Ecto neural progenitor cell (in vitro differentiated cells): ENCODE measurements at regions not wholly inside any gene's neighbourhood (a gene's known extent, or its start where the extent isn't known, plus 50 kb on each side); places are given as distances from the start of the nearest gene placed in this dataset.
"Not testable (repeated sequence)": the region's sequence is repeated elsewhere in the genome, so short reads cannot be mapped to it uniquely, and the experiment has no call there.

ENCODE experiments used
- DNase-seq: peaks from one replicate; pipeline ENCODE4 v3.0.0-alpha.2; 2018; ENCODE audit warnings: low spot score

- DNase-seq, result no peak
These were observed 283.7 kb downstream of the CBLN1 start for GRCh38 chr16:48997946-48998345.

- DNase-seq, result no peak
These were observed 284.5 kb downstream of the CBLN1 start for GRCh38 chr16:48997081-48997615.

DNA sequence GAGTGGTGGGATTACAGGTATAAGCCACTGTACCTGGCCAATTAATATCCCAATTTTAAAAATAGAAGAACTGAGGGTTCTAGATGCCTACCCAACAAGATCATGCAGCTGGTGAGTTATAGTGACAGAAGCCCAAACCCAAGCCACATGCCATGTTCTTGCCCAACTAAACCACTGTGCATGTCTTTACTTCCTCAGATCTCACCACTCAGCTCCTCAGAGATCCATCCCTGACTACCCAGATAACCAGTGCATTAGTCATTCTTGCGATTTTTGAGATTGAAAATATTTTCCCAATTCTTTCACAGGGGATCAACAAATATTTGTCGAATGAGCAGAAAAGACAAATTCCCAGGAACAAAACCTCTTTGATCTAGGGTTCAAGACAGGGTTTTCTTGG, 303.1 kb downstream of the CBLN1 start:
- no peak for DNase-seq

DNA sequence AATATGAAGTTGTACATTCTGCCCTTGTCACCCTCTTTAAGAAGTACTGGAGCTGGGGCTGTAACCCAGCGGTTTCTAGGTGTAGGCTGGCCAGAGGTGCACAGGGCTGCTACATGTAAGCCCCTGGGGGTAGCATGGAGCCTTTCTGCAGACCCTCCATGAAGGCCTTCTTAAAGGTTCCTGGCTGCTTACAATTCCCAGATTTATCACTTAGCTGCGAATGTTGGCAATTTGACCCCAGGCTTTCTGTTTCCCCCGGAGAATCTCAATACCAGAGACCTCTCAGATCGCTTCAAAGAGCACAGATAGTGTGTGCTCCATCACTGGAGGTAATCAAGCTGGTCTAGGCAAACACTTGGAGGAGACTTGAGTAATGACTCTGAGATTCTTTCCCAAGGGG, 309.4 kb downstream of the CBLN1 start:
- DNase-seq, result no peak

DNA sequence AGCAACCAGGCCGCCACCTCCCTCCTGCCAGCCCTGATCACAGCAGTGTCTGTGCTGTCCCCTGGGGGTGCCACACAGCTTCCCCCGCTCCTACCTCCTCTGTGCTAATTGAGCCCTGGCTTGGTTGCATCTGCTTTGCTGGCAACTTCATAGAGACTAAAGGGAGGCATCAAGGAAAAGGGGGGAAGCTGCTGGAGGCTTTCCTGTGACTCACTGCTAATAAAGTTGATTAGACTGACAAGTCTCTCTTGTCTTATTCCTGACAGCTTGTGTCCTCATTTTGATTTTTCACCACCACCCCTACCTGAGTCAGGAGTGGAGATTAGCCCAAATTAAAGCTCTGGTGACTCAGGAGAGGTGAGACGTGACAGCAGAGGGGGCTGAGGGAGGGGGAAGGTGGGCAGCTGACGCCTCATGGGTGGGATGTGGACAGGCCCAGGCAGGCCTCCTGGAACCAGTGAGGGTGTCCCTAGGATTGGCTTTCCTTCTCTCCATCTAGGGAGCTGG, 310.0 kb downstream of the CBLN1 start:
- DNase-seq, result no peak

GRCh38 chr16:48970216-48970615, 311.4 kb downstream of the CBLN1 start:
- no peak for DNase-seq

DNA sequence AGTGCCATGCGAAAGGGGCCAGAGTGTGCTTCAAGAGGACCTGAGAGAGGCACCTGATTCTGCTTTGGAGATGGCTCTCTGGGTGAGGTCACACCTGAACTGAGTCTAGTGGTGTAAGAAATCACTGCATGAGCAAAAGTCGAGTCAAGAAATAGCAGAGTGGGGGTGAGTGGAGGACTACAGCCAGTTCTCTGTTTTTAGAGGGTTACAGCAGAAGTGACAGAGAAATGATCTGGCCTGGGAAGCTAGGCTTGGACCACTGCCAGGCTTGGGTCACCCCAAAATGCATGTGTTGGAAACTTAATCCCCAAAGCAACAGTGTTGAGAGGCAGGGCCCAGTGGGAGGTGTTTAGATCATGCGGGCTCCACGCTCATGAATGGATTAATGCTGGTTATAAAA, 312.0 kb downstream of the CBLN1 start:
- DNase-seq, result no peak

- no peak for DNase-seq
These were observed 316.3 kb downstream of the CBLN1 start for GRCh38 chr16:48965386-48965785.

- DNase-seq, result no peak
These were observed 317.6 kb downstream of the CBLN1 start for GRCh38 chr16:48963901-48964615.

DNA sequence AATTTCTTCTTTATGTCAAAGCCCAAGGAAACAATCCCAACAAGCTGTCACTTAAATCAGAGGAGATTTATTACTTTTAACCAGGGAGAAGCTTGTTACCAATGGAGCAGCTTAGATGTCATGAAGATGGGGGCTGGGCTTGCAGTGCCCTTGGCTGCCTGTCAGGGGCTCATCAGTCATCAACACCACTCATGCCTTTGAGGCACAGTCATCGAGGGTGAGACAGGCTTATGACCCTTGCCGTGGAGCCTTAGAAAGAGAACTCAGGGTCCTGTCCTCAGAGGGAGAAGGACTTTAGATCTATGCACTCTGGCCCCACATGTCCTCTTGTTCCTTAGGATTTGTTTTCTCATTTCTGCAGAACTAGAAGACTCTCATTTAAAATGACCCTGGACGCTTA, 318.3 kb downstream of the CBLN1 start:
- DNase-seq, result no peak

DNA sequence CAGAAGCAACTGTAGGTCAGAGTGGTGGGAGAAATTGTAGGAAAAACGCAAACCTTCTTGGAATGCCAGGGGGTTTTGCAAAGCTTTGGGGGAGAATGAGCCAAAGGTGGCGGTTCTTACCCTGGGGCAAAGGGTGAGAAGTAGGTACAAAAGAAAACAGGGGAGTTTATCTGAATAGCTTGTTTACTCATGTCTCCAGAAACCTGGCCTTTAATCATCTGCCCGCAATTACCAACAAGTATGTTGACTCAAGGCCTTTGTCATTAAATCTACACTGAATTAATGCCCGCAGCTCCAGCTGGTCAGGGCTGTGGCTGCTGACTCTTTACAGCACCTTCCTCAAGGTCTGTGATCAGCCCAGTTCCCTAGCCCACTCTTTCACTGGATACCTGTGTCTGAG, 320.1 kb downstream of the CBLN1 start:
- no peak for DNase-seq

DNA sequence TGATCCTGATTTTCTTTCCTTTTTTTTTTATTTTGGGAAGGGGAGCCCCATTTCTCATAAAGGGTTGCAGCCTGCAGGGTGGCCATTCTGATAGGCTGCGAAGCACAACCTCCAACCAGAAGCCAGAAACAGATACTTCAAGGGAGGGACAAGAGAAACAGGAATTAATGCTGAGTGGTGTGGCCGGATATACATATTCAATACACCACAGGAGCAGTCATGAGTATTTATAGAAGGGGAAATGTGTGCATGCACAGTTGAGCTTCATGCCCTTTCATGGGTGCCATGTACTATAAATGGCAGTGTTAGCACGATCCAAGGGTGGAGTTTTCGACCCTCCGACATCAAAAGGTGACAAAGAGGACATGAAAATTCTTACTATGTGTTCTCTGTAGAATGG, 320.8 kb downstream of the CBLN1 start:
- DNase-seq, result no peak

DNA sequence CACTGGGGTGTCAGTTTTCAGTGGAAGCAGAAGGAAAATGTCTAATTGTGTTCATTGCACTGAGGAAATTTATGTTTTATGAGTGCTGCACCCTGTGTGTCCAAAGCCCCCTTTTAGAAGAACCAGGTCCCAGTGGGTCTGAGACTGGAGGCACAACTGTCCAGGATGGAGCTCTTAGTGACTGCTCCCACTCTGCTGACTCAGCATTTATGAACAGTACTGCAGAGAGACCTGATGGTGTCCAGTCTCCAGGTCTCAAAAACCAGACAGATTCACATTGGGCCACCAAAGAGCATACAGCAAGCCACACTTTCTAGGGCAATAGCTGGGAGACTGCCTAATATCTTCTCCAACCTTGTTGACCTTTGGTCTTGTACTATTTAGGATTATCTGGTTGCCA, 321.9 kb downstream of the CBLN1 start:
- DNase-seq, result no peak

- no peak for DNase-seq
These were observed 322.4 kb downstream of the CBLN1 start for GRCh38 chr16:48959204-48959603.

DNA sequence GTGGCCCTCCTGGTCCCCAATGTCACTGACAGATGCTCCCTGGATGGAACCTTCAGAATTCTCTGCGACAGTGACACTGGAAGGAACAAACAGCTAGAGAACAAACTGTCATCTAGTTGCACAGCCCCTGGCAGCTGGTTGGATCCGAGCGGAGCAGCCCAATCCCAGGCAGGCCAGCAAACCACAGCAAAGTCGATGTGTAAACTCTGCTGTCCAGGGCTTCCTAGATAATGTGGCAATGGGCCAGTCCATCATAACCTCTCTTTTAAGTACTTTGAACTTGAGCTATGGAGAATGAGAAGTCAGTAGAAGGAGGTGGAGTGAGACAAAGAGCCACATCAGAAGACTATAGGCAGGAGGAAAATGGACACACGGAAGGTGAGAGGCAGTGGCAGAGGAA, 323.0 kb downstream of the CBLN1 start:
- DNase-seq, result no peak

GRCh38 chr16:48956620-48957019, 325.0 kb downstream of the CBLN1 start:
- no peak for DNase-seq

DNA sequence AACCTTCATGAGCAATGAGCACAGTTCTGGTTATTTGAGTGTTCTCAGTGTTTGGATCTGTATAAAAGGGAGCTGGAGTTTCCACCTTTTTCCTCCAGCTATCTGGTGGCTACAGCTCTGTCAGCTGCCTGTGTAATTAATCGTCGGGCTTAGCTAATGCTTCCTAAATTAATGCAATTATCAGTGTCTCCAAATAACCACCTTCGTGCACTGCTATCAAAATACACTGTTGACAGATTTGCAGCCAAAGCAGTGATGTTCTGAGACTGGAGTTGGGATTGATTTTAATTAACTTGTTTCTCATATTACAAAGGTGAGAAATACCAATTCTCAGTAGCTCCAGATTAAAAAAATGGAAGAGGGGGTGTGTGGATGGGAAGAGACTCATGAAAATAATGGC, 325.8 kb downstream of the CBLN1 start:
- DNase-seq, result no peak

- not testable (repeated sequence) for DNase-seq
These were observed 330.0 kb downstream of the CBLN1 start for GRCh38 chr16:48951621-48952125.

DNA sequence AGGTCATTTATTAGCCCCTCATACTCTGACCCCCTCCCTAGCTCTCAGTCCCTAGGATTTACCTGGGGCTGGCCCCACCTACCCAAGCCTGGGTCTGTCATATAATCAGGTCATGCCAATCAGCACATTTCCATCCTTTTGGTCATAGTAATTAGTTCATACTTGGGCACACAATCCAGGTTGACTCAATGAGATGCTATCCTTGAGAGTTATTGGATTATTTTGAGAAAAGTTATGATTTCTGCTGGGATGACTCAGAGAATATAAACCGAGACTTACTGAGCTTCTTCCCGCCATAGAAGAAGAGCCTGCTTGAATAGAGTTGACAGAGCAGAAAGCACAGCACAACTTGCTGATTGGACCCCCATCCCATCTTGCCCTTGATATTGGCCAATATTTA, 331.5 kb downstream of the CBLN1 start:
- no peak for DNase-seq

DNA sequence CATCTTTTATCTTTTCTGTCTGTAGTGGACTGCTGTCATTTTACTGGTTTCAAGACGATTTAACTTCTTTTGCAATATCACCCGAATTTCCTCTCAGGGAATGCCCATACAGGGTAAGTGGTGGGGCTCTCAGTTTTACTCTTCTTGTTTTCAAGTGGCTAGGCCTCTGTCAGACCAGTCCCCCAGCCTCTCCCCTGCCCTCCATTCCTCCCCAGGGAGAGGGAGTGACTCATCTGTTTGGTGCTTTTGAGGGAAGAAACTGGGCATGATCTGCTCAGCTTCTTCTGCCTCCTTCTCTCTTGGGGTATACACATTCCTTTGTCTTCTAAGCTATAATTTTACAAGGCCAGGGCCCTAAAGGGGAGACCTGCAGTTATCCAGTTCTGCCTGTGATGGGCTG, 332.0 kb downstream of the CBLN1 start:
- DNase-seq, result no peak

- DNase-seq, result no peak
These were observed 332.7 kb downstream of the CBLN1 start for GRCh38 chr16:48948911-48949310.

DNA sequence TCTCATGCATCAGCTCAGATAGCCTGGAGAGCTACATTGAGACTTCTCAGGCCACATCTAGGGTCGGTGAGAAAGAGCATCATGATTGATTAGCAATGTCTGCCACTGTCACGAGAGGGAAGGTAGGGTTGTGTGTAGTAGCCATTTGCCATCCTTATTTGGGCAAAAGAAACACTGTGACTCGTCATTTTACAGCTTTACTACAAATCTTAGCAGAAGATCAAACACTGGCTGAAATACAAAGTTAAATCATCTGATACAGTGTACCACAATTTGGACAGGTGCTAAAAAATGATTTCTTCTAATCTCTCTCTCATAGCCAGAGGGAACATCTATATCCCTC, 334.3 kb downstream of the CBLN1 start:
- no peak for DNase-seq

- no peak for DNase-seq
These were observed 334.8 kb downstream of the CBLN1 start for GRCh38 chr16:48946686-48947370.
